HG02840 (cell line): ENCODE measurements at regions not wholly inside any gene's neighbourhood (a gene's known extent, or its start where the extent isn't known, plus 50 kb on each side); places are given as distances from the start of the nearest gene placed in this dataset.

ENCODE experiments used
- ATAC-seq: cut with Tn5 transposase; IDR thresholded peaks from one replicate; pipeline ENCODE4 v1.9.1; 2021; ENCODE audit warnings: mild to moderate bottlenecking, moderate library complexity, moderate number of reproducible peaks; ENCODE audit not compliant: unreplicated experiment, low FRiP score

DNA sequence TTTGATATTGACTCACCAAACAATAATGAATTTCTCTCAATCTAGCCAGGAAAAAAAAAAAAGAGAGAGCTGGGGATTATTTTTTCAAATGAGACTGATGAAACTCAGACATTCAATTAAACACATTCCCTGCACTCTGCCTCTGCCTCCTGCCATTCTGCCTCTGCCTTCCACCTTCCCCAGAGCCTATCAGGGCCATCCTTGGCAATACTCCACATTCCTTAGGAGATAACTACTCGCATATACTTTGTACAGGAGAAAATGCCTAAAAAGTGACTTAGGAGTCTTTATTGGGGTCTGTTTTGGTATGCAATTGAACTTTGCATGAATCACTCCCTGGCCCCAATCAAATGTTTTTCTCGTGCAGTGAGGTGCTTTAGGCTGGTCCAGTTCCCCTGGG lies 246.6 kb upstream of the PLET1 start:
- ATAC-seq: no peak

DNA sequence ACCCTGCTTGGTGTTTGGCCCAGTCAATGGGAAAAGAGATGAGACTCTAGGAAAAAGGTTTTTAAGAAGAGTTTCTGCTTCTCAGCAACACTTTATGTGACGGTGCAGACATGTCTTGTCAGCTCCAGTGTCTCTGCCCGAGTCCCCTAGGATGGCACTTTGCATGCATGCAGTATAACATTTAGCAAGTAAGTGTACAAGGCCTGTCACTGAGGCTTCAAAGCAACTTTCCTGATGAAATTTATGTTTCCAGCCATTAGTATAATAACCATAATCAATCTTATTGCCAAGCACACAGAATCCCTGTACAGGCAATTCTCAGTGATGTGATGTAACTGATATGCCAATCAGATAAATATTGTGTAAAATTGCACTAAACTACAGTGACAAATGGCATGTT lies 248.1 kb upstream of the PLET1 start:
- no peak for ATAC-seq

DNA sequence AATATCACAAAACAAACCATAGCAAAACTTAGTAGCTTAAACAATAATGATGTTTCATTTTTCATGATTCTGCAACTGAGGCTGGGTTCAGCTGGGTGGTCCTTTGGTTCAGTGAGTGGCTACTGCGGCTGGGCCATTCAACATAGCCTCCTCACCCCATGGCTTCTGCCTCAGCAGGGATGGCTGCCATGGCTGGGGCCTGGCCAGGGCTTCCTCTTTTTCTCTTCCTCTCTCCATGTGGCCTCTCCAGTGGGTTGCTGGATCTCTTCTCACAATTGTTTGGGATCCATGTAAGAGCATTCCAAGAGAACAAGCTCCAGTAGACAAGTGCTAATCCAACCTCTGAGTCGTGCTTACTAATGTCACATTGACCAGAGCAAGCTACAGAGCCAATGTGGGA lies 248.6 kb upstream of the PLET1 start:
- ATAC-seq: no peak

- ATAC-seq: no peak
These were observed 250.6 kb upstream of the PLET1 start for GRCh38 chr11:112511271-112511670.

DNA sequence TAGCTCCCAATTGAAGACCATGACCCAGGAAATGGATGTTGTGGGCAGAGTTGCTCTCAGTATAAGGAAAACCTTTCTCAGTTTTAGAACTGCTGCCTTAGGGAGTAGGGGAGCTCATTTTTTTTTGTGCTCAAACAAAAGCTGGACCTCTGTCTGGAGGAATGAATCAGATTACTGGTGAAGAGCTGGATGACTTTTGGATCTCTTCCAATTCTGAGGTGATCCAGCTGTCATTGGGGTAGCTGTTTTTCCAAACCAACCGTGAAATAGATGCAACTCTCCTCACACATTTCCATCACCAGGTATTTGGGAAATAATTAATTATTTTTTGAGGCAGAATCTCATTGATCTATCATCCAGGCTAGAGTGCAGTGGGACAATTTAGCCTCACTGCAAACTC lies 251.3 kb upstream of the PLET1 start:
- ATAC-seq: no peak

DNA sequence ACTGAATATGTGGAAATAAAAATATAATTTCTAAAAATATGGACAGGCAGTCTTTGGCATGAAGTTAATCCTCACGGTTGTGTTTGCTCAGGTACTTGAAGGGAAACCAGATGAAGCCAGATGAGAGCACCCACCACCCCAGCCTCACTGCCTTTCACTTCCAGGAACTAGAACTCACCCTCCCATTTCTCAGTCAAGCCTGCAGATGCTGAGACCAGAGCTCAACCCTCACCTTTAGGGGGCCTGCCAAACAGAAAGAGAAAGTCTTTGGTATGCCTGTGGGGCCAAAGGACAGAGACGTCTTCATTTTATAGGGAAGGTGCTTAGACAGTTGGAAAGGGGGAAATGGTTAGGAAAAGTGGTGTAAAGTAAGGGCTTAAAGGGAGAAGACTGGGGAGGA lies 252.8 kb upstream of the PLET1 start:
- ATAC-seq: no peak

GRCh38 chr11:112514011-112514740 lies 253.5 kb upstream of the PLET1 start:
- ATAC-seq: no peak

DNA sequence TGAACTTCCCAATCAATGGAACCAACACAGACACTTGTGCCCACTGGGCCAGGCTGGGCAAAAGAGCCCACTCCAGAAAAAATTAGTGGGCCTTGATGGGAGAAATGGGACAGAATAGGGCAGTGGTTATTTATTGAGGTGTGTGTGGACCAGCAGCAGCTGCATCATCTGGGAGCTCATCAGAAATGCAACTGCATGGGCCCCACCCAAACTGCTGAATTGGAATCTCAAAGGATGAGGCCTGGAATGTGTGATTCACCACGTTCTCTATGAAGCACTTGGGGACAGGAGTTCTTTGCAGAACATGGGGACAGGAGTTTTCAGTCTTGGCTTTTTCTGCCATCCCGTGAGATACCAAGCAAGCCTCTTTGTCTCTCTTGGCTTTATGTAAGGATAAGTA lies 255.6 kb upstream of the PLET1 start:
- no peak for ATAC-seq

DNA sequence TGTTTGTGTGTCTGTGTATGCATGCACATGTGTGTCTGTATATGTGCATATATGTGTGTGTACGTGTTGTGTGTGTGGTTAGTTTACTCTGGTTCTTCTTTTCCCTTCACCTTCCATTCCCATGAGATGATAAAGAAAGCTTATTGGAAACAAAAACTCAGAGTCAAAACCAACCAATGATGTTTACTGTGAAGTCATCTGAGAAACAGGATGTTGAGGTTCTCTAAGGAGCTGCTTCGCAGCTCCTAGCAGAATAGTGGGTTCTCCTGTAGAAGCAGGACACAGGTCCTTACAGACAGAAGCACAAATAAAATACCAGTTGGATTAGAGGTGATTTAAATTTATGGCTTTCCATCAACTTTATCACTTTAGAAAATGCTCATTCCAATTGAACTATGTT lies 256.1 kb upstream of the PLET1 start:
- ATAC-seq: no peak

GRCh38 chr11:112518371-112518770 lies 257.7 kb upstream of the PLET1 start:
- no peak for ATAC-seq

- no peak for ATAC-seq
These were observed 259.1 kb upstream of the PLET1 start for GRCh38 chr11:112519751-112520150.

GRCh38 chr11:112520354-112520753 lies 259.7 kb upstream of the PLET1 start:
- no peak for ATAC-seq

DNA sequence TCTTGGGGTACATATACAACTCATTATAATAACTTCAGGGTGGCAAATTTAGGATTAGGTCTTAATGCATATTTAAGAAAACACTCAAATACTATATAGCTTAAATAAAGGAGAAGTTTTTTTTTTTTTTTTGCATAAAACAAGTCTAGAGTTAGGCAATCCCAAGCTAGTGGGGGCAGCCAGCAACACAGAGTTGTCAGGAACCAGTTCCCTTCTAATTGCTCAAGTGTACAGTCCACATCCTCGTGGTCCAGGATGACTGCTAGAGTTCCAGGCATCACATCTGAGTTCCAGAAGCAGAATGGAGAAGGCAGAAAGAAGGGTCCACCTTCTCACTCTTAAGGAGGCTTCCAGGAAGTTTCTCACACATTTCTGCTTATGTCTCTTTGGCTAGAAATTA lies 261.9 kb upstream of the PLET1 start:
- no peak for ATAC-seq

- ATAC-seq: no peak
These were observed 262.4 kb upstream of the PLET1 start for GRCh38 chr11:112523031-112523430.

DNA sequence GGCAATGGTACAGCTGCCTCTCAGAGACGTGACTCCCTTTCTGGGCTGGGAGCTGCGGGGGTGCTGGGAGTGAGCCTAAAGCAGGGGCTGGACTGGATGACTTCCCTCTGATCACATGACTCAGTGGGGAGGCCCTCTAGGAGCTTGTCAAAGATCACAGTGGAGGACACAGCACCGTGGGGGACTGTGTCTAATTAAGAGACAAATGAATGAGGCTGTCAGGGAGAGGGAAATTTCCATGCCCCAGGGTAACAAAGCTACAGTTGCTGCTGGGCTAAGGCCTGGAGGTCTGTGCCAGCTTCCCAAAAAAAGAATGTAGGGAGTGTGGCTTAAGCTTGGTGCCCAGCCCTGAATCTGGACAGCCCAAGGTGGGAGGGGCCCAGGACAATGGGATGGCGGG lies 262.8 kb upstream of the PLET1 start:
- no peak for ATAC-seq

GRCh38 chr11:112523951-112524350 lies 263.3 kb upstream of the PLET1 start:
- ATAC-seq: no peak

- ATAC-seq: no peak
These were observed 264.1 kb upstream of the PLET1 start for GRCh38 chr11:112524798-112525197.

GRCh38 chr11:112525270-112525669 lies 264.6 kb upstream of the PLET1 start:
- no peak for ATAC-seq

- no peak for ATAC-seq
These were observed 265.4 kb upstream of the PLET1 start for GRCh38 chr11:112525844-112526590.

- no peak for ATAC-seq
These were observed 266.2 kb upstream of the PLET1 start for GRCh38 chr11:112526699-112527416.

DNA sequence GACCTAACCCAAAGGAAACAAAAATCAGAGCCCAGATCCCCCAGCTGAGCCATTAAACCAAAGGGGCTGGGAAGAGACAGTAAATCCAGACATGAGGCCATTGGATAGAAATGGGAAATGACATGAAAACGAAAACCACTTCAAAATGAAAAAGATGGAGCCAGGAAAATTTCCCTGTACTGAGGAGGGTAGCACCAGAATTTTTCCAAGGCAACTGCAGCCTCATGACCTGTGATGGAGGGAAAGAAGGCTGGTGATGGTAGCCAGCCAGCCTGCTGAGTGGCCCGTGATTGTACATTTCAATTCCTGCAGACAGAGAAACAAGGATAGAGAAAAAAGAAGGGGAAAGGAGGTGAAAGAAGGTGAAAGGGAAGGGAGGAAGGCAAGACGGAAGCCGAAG lies 268.4 kb upstream of the PLET1 start:
- no peak for ATAC-seq

GRCh38 chr11:112532506-112532905 lies 271.8 kb upstream of the PLET1 start:
- ATAC-seq: no peak
